Astrocyte of the cerebellum (primary cell): ENCODE measurements at regions not wholly inside any gene's neighbourhood (a gene's known extent, or its start where the extent isn't known, plus 50 kb on each side); places are given as distances from the start of the nearest gene placed in this dataset.

Experiments
- DNase-seq: peaks from one replicate; pipeline ENCODE4 v3.0.0-alpha.2; 2011; ENCODE audit warnings: low read depth
- H3K4me3 ChIP-seq: 2 replicates; pipeline ENCODE4 v1.5.1; 2011; ENCODE audit warnings: mild to moderate bottlenecking, low read depth, low read length, moderate library complexity
- in situ Hi-C: cut with HindIII; loops from 2 replicates; pipeline ENCODE4 v1.10.0; 2017; ENCODE audit warnings: low sequenced_read_pairs
- TF ChIP-seq, protein P1 (sequence below): IDR thresholded peaks from 2 replicates; pipeline ENCODE4 v1.5.1; 2012; ENCODE audit warnings: low read length, low read depth, moderate library complexity, mild to moderate bottlenecking; ENCODE audit errors: missing control alignments

DNA sequence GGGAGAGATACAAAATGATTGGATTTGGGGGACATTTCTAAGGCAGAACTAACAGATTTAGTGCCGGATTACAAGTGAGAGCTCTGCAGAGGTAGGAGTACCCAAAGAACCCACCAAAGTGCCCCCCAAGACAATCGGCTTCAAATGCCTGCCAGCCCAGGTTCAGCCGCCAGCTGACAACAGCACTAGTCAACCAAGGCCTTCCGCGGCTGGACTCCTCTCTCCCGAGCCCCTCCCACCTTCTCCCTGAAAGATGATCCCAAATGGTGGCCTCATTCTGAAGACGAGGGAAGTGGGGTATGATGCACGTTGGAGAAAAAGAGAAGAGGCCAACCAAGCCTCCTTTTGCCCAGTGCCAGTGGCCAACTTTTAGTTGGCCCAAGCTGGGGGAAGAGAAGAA lies 210.4 kb upstream of the SLC30A5 start:
- no peak overlapping the region for H3K4me3 ChIP-seq
- no peak for DNase-seq
- in situ Hi-C loops: no loop called here
- TF ChIP-seq, protein P1, sequence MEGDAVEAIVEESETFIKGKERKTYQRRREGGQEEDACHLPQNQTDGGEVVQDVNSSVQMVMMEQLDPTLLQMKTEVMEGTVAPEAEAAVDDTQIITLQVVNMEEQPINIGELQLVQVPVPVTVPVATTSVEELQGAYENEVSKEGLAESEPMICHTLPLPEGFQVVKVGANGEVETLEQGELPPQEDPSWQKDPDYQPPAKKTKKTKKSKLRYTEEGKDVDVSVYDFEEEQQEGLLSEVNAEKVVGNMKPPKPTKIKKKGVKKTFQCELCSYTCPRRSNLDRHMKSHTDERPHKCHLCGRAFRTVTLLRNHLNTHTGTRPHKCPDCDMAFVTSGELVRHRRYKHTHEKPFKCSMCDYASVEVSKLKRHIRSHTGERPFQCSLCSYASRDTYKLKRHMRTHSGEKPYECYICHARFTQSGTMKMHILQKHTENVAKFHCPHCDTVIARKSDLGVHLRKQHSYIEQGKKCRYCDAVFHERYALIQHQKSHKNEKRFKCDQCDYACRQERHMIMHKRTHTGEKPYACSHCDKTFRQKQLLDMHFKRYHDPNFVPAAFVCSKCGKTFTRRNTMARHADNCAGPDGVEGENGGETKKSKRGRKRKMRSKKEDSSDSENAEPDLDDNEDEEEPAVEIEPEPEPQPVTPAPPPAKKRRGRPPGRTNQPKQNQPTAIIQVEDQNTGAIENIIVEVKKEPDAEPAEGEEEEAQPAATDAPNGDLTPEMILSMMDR: no peak

DNA sequence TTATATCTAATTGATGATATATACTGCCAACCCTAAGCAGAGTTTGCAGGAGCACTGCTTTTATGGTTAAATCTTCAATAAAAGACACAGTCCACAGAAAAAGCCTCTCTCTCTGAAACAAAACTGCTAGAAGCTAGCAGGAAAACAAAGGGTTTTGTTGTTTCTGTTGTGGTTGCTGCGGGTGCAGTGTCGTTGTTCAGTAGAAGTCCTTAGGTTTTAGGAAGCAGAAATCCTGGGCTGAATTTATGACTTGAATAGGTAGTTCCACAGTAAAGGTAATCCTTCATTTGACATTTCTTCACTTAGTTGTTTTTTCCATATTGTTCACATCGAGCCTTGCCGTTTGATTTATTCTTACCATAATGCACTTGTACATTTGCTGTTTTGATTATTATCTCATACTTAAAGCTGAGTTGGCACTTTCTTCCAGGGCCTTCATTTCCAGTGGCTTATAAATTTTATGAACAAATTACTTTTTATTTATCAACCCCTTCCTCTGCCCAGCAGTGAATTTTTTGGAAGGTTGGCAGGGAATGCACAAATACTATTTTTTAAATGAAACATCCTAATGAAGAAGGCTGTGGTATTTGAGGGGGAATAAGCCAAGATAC lies 209.6 kb upstream of the SLC30A5 start:
- TF ChIP-seq, protein P1: no peak
- no peak for DNase-seq
- in situ Hi-C loops: no loop called here
- no peak overlapping the region for H3K4me3 ChIP-seq

DNA sequence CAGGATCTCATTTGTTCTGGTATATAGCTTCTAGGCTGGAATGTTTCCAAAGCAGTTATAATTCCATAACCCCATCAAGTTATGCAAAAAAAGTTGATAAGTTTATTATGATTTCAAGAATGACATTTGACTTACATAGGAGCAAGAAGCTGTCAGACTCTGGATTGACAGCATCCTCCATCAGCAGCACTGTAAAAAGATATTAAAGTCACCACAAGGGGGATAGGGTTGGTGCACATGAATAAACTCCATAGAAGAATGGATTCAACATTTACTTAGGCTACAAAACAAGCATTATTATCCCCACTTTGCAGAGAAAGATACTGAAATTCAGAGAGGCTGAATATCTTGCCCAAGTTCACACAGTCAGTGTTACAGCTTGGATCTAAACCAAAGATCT lies 208.9 kb upstream of the SLC30A5 start:
- no peak overlapping the region for H3K4me3 ChIP-seq
- TF ChIP-seq, protein P1: peak; percentile 32
- in situ Hi-C loops: no loop called here
- DNase-seq: no peak

DNA sequence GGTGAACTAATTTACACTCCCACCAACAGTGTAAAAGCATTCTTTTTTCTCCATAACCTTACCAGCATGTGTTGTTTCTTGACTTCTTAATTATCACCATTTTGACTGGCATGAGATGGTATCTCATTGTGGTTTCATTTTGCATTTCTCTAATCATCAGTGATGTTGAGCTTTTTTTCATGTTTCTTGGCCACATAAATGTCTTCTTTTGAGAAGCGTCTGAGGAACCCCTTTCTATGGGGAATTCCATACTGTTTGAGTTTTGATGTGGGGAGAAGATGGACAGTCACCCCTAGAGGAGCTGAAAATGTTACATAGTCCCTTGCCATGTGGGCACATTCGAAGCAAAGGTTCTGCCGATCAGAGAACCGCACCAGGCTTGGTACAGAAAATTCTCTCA lies 207.0 kb upstream of the SLC30A5 start:
- in situ Hi-C loops: no loop called here
- TF ChIP-seq, protein P1: no peak
- no peak for DNase-seq
- no peak overlapping the region for H3K4me3 ChIP-seq

DNA sequence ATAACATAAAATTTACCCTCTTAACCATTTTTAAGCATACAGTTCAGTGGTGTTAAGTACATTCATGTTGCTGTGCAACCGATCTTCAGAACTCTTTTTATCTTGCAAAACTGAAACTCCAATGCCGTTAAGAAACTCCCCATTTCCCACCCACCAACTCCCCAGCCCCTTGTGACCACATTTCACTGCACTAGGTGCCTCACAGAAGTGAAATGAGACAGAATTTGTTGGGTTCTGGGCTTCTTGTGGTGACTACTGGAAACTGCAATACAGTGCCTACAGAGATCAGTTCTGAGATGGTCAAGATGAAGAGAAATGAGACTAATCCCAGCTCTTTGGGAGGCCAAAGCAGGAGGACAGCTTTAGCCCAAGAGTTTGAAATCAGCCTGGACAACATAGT lies 202.1 kb upstream of the SLC30A5 start:
- in situ Hi-C loops: no loop called here
- TF ChIP-seq, protein P1: no peak
- H3K4me3 ChIP-seq: no peak overlapping the region
- no peak for DNase-seq

DNA sequence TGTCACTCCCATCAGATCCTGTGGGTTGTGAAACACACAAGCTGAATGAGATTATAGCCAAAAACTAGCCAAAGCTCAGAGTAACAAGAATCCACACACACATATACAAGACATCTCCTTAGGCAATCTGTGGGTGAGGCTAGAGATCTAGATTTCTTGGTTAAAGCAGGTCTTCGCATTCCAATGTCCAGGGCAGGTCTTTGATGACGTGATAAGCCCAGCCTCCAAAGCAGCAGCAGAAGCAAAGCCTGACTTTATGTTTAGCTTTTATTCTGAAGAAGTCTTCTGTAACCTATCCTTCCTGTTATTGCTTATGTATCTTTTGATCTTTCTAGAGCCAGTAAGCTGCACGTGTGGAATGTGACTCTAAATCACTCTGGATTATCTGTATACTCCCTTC lies 199.1 kb upstream of the SLC30A5 start:
- TF ChIP-seq, protein P1: no peak
- in situ Hi-C loops: no loop called here
- DNase-seq: no peak
- no peak overlapping the region for H3K4me3 ChIP-seq
